ENCODE measurements at regions not wholly inside any gene's neighbourhood (a gene's known extent, or its start where the extent isn't known, plus 50 kb on each side); places are given as distances from the start of the nearest gene placed in this dataset.

DNA sequence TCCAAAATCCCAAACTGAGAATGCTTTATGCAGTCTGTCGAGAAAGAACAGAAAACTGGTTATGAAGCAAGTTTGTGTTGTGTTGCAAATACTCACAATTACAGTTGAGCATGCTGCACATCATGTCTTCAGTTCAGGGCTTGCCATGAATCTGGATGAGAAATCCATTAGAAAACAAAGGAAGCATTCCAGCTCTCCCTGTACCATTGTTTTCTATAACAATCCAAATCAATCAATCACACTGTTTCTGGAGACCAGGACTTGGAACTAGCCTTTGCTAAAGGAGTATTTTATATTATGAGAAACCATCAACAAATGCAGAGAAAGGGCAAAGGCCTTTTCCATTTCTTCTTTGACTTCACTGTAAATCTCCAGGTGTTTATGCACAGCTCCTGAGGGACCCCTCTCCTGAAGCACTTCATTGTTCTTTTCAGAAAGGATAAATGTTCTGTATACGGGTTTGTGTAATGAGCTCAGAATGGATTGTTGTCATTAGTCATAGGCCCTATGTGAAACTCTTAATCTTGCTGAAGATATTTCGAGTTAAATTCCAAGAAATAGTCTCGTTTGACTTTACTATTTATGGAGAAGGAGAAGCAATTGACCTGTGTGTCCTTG lies 364.7 kb upstream of the POM121L12 start:
- no peak for DNase-seq (ENCODE audit: low read depth)
- no peak overlapping the region for H3K4me3 ChIP-seq (ENCODE audit: low read length)
- TF ChIP-seq, protein P1, sequence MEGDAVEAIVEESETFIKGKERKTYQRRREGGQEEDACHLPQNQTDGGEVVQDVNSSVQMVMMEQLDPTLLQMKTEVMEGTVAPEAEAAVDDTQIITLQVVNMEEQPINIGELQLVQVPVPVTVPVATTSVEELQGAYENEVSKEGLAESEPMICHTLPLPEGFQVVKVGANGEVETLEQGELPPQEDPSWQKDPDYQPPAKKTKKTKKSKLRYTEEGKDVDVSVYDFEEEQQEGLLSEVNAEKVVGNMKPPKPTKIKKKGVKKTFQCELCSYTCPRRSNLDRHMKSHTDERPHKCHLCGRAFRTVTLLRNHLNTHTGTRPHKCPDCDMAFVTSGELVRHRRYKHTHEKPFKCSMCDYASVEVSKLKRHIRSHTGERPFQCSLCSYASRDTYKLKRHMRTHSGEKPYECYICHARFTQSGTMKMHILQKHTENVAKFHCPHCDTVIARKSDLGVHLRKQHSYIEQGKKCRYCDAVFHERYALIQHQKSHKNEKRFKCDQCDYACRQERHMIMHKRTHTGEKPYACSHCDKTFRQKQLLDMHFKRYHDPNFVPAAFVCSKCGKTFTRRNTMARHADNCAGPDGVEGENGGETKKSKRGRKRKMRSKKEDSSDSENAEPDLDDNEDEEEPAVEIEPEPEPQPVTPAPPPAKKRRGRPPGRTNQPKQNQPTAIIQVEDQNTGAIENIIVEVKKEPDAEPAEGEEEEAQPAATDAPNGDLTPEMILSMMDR (IDR thresholded peaks at IDR 0.05; ENCODE audit: insufficient read depth, low read depth, low read length, missing control alignments): no peak

DNA sequence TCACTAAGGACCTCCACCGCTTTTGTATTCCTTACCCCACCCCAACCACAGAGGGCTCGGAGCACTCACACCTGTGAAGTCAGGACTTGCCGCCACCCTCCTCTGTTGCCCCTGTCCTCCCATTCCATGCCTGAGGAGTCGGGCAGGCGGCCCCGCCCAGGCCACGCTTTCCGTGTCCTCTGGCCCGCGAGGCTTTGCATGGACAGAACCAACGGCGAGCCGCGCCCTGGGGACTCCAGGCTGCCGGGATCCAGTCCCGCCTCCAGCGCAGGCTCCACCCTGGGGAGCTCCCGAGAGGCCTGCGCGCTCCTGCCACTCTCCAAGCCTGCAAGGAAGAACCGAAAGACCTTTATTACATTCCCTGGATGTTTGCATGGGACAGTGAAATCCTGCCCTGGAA lies 366.4 kb upstream of the POM121L12 start:
- no peak overlapping the region for H3K4me3 ChIP-seq (ENCODE audit: low read length)
- TF ChIP-seq, protein P1 (IDR thresholded peaks at IDR 0.05; ENCODE audit: insufficient read depth, low read depth, low read length, missing control alignments): no peak
- no peak for DNase-seq (ENCODE audit: low read depth)

DNA sequence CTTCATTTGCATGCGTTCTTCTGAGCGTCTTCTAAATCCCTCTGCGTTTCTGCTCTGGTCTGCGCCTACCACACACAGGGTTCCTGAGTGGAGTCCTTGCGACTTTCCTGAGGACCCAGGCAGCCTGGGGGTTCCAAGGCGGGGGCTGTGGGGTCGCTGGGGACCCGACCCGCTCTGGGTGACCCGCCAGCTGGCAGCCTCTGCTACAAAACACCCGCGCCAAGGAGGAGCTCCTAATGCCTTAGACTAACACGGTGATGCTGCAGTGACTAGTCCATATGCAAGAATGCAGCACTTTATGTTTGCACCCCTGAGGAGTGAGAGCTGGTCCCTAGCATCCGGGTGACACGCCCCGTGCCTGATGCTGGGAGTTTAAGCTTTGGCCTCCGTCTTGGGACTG lies 367.0 kb upstream of the POM121L12 start:
- TF ChIP-seq, protein P1 (IDR thresholded peaks at IDR 0.05; ENCODE audit: insufficient read depth, low read depth, low read length, missing control alignments): no peak
- no peak for DNase-seq (ENCODE audit: low read depth)
- no peak overlapping the region for H3K4me3 ChIP-seq (ENCODE audit: low read length)

DNA sequence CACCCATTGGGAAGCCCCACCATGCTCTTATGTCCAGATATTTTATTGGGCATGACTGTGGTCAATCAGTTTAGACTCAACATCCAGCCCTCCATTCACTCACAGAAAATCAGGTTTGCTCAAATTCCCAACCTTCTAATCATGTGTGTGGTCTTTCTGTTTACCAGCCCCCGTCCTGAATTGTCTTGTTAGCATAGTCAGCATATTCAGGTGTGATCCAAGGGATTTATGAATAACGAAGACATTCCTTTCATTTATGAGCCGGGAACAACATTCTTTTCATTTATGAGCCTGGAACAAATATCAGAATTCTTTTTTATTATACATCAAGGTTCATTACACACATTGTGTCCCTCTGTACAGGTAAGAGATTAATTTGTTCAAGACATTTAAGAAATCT lies 376.3 kb upstream of the POM121L12 start:
- TF ChIP-seq, protein P1 (IDR thresholded peaks at IDR 0.05; ENCODE audit: insufficient read depth, low read depth, low read length, missing control alignments): no peak
- H3K4me3 ChIP-seq (ENCODE audit: low read length): no peak overlapping the region

DNA sequence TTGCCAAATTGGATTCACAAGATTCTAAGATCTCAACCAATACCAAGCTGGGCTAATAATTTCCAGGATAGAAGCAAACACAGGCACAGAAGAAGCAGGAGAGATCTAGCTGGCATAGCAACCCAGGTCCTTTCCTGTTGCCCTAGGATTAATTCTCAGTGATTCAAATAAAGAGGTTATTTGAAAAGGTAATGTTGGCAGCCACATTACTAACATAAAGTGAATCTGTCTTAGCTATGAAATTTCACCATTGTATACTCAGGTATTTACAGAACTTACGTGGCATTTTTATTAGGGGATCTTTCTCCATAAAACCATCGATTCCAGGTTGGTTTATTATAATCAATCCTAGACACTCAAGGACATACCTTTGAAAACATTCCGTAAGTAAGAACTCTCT lies 379.3 kb upstream of the POM121L12 start:
- no peak for DNase-seq (ENCODE audit: low read depth)
- TF ChIP-seq, protein P1 (IDR thresholded peaks at IDR 0.05; ENCODE audit: insufficient read depth, low read depth, low read length, missing control alignments): no peak
- no peak overlapping the region for H3K4me3 ChIP-seq (ENCODE audit: low read length)

More for the DNA sequence above, 376.3 kb upstream of the POM121L12 start:
- no peak for DNase-seq (ENCODE audit: low read depth)

DNA sequence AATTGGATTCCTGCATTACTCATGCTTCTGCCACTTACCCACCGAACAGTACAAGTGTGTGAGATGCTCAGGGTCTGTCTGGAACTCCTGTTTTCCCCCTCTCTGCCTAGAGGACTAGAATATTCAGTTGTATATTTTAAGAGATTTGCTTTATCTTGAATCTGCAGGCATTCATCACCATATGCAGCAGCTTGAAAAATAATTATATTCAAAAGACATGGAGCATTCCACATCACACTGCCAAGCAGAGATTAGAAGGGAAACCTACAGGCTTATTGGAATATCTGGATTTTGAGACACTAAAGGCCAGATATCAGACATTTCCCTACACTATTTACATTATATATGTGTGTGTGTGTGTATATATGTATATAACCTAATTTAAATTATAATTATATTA lies 382.8 kb upstream of the POM121L12 start:
- no peak overlapping the region for H3K4me3 ChIP-seq (ENCODE audit: low read length)
- TF ChIP-seq, protein P1 (IDR thresholded peaks at IDR 0.05; ENCODE audit: insufficient read depth, low read depth, low read length, missing control alignments): no peak
- no peak for DNase-seq (ENCODE audit: low read depth)

DNA sequence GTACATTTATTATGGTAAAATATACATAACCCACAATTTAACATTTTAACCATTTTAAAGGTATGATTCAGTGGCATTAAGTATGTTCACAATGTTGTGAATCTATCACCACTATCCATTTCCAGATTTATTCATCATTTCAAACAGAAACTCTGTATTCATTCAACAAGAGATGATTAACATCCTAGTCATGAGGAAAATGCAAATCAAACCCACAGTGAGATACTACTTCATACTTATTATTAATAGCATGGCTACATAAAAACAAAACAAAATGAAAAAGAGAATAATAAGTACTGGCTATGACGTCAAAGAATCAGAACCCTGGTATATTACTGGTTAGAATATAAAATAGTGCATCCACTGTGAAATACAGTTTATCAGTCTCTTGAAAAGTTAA lies 386.6 kb upstream of the POM121L12 start:
- TF ChIP-seq, protein P1 (IDR thresholded peaks at IDR 0.05; ENCODE audit: insufficient read depth, low read depth, low read length, missing control alignments): no peak
- peak; percentile 21 for DNase-seq (ENCODE audit: low read depth)
- H3K4me3 ChIP-seq (ENCODE audit: low read length): no peak overlapping the region

Measured in epithelial cell of esophagus (primary cell).